ENCODE measurements at regions not wholly inside any gene's neighbourhood (a gene's known extent, or its start where the extent isn't known, plus 50 kb on each side); places are given as distances from the start of the nearest gene placed in this dataset.
"Not testable (repeated sequence)": the region's sequence is repeated elsewhere in the genome, so short reads cannot be mapped to it uniquely, and the experiment has no call there.

- Histone ChIP-seq H3K4me2 (no peak overlapping the region), H3K27ac (no peak overlapping the region), H3K9me3 (ENCODE audit: low read depth) (no peaks in the 10 kb centered on the region), H3F3A (ENCODE audit: low read depth) (no peaks in the 10 kb centered on the region), H4K20me1 (ENCODE audit: low read depth) (no peaks in the 10 kb centered on the region), H3K4me3 (no peak overlapping the region), H3K4me1 (no peaks in the 10 kb centered on the region), H3K9ac (no peak overlapping the region), H3K79me2 (ENCODE audit: low read depth) (no peaks in the 10 kb centered on the region), H3K36me3 (no peaks in the 10 kb centered on the region), H2AFZ (replicated peaks) (no peak overlapping the region), H3K27me3 (no peaks in the 10 kb centered on the region)
- H3K4me1 Mint-ChIP-seq: no peaks in the 10 kb centered on the region
- TF ChIP-seq, protein P1, sequence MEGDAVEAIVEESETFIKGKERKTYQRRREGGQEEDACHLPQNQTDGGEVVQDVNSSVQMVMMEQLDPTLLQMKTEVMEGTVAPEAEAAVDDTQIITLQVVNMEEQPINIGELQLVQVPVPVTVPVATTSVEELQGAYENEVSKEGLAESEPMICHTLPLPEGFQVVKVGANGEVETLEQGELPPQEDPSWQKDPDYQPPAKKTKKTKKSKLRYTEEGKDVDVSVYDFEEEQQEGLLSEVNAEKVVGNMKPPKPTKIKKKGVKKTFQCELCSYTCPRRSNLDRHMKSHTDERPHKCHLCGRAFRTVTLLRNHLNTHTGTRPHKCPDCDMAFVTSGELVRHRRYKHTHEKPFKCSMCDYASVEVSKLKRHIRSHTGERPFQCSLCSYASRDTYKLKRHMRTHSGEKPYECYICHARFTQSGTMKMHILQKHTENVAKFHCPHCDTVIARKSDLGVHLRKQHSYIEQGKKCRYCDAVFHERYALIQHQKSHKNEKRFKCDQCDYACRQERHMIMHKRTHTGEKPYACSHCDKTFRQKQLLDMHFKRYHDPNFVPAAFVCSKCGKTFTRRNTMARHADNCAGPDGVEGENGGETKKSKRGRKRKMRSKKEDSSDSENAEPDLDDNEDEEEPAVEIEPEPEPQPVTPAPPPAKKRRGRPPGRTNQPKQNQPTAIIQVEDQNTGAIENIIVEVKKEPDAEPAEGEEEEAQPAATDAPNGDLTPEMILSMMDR (IDR thresholded peaks at IDR 0.05): no peak
- TF ChIP-seq EZH2 (IDR thresholded peaks at IDR 0.05): no peak
- TF ChIP-seq EZH2phosphoT487 (IDR thresholded peaks at IDR 0.05): no peak
- H3K36me3 Mint-ChIP-seq: no peaks in the 10 kb centered on the region
- no peaks in the 10 kb centered on the region for H3K27me3 Mint-ChIP-seq (ENCODE audit: insufficient read depth, low read depth)
- H3K4me3 Mint-ChIP-seq: no peak overlapping the region
- no peak overlapping the region for H3K27ac Mint-ChIP-seq
- no peaks in the 10 kb centered on the region for H3K9me3 Mint-ChIP-seq
- no peak for DNase-seq (ENCODE audit: low spot score)
Measured at GRCh38 chr2:56590611-56591010, 406.8 kb downstream of the CCDC85A start.

DNA sequence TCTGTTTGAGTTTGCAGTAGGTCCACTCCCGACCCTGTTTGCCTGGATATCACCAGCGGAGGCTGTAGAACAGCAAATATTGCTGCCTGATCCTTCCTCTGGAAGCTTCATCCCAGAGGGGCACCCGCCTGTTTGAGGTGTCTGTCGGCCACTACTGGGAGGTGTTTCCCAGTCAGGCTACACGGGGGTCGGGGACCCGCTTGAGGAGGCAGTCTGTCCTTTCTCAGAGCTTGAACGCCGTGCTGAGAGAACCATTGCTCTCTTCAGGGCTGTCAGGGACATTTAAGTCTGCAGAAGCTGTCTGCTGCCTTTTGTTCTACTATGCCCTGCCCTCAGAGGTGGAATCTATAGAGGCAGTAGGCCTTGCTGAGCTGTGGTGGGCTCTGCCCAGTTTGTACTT lies 422.3 kb downstream of the CCDC85A start:
- not testable (repeated sequence) for H3K4me1 Mint-ChIP-seq; H3K4me3 Mint-ChIP-seq; H2AFZ ChIP-seq (replicated peaks)

DNA sequence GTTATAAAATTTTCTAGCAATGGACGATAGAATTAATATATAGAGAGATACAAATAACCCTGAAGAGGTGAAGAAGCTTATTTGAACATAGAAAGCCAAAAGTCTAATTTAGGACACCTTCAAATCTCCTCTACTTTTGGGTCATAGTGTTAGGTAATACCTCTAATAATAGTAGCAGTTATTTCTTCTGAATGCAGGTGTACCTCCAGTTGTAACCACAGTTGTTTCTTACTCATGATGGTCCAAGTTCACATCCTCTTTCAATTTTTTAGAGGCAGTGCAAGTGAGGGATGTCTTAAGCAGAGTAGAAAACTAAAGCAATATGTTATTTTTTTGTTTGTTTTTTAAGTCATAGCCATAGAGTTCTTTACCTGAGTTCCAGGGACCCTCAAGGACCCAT lies 429.5 kb downstream of the CCDC85A start:
- H3K27me3 ChIP-seq: no peaks in the 10 kb centered on the region
- H3K36me3 ChIP-seq: no peaks in the 10 kb centered on the region
- no peaks in the 10 kb centered on the region for H4K20me1 ChIP-seq (ENCODE audit: low read depth)
- Mint-ChIP-seq H3K4me1 (no peaks in the 10 kb centered on the region), H3K9me3 (peaks cover 1% of the 10 kb centered on the region), H3K27ac (no peak overlapping the region), H3K36me3 (no peaks in the 10 kb centered on the region), H3K27me3 (ENCODE audit: insufficient read depth, low read depth) (no peaks in the 10 kb centered on the region), H3K4me3 (no peak overlapping the region)
- peaks cover 5% of the 10 kb centered on the region for H3K4me1 ChIP-seq
- no peak overlapping the region for H3K4me3 ChIP-seq
- H3K27ac ChIP-seq: no peak overlapping the region
- H3K9ac ChIP-seq: no peak overlapping the region
- H3K79me2 ChIP-seq (ENCODE audit: low read depth): no peaks in the 10 kb centered on the region
- H3F3A ChIP-seq (ENCODE audit: low read depth): no peaks in the 10 kb centered on the region
- H3K4me2 ChIP-seq: no peak overlapping the region
- DNase-seq (ENCODE audit: low spot score): no peak
- no peak overlapping the region for H2AFZ ChIP-seq (replicated peaks)
- H3K9me3 ChIP-seq (ENCODE audit: low read depth): no peaks in the 10 kb centered on the region
- no peak for TF ChIP-seq EZH2 (IDR thresholded peaks at IDR 0.05)
- no peak for TF ChIP-seq EZH2phosphoT487 (IDR thresholded peaks at IDR 0.05)
- TF ChIP-seq, protein P1 (IDR thresholded peaks at IDR 0.05): no peak

More for the DNA sequence above, 422.3 kb downstream of the CCDC85A start:
- not testable (repeated sequence) for H3K4me3 ChIP-seq; H3K9ac ChIP-seq; H3K36me3 ChIP-seq; H3K36me3 Mint-ChIP-seq; H3K79me2 ChIP-seq (ENCODE audit: low read depth); H3K27ac Mint-ChIP-seq; H3K4me2 ChIP-seq; H3K9me3 ChIP-seq (ENCODE audit: low read depth); H3F3A ChIP-seq (ENCODE audit: low read depth); DNase-seq (ENCODE audit: low spot score); H3K27me3 ChIP-seq; H4K20me1 ChIP-seq (ENCODE audit: low read depth); H3K27me3 Mint-ChIP-seq (ENCODE audit: insufficient read depth, low read depth); H3K27ac ChIP-seq; H3K9me3 Mint-ChIP-seq; H3K4me1 ChIP-seq

- Histone ChIP-seq H3F3A (ENCODE audit: low read depth) (no peaks in the 10 kb centered on the region), H3K79me2 (ENCODE audit: low read depth) (no peaks in the 10 kb centered on the region), H3K4me1 (peaks cover 5% of the 10 kb centered on the region), H3K27me3 (no peaks in the 10 kb centered on the region), H3K4me3 (no peak overlapping the region), H3K36me3 (no peaks in the 10 kb centered on the region), H3K27ac (no peak overlapping the region), H4K20me1 (ENCODE audit: low read depth) (no peaks in the 10 kb centered on the region), H3K9me3 (ENCODE audit: low read depth) (no peaks in the 10 kb centered on the region), H2AFZ (replicated peaks) (no peak overlapping the region), H3K9ac (no peak overlapping the region), H3K4me2 (no peak overlapping the region)
- H3K9me3 Mint-ChIP-seq: peaks cover 6% of the 10 kb centered on the region
- no peaks in the 10 kb centered on the region for H3K4me1 Mint-ChIP-seq
- TF ChIP-seq EZH2 (IDR thresholded peaks at IDR 0.05): no peak
- TF ChIP-seq EZH2phosphoT487 (IDR thresholded peaks at IDR 0.05): no peak
- TF ChIP-seq, protein P1 (IDR thresholded peaks at IDR 0.05): no peak
- no peak overlapping the region for H3K27ac Mint-ChIP-seq
- DNase-seq (ENCODE audit: low spot score): no peak
- no peaks in the 10 kb centered on the region for H3K27me3 Mint-ChIP-seq (ENCODE audit: insufficient read depth, low read depth)
- no peak overlapping the region for H3K4me3 Mint-ChIP-seq
- H3K36me3 Mint-ChIP-seq: no peaks in the 10 kb centered on the region
Measured at GRCh38 chr2:56613920-56614319, 430.1 kb downstream of the CCDC85A start.
